NCI-H1105 (cell line): ENCODE measurements at regions not wholly inside any gene's neighbourhood (a gene's known extent, or its start where the extent isn't known, plus 50 kb on each side); places are given as distances from the start of the nearest gene placed in this dataset.

Experiments
- DNase-seq: peaks from one replicate; lab custom pipeline; 2025; lab: John Stamatoyannopoulos, UW

- no peak for DNase-seq
These were observed 143.7 kb downstream of the WSCD1 start for GRCh38 chr17:6213859-6214258.

DNA sequence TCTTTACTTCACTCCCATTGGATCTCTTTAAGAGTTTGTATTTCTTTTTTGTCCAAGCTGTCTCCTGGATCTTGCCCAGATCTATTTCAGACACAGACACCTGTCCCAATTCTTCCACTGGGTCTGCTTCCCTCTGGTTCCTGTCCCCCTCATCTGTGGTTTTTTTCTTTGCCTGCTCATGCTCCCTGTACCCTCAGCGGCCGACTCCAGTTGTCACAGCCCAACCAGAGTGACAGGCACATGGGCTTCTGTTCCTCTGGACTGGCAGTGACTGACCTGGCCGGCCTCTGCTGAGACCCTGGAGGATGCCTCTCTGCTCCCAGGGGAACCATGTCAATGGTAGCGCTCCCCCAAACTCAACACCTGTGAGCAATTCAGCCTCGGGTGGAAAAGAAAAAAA is 142.6 kb downstream of the WSCD1 start:
- no peak for DNase-seq

GRCh38 chr17:6209829-6210228 is 139.7 kb downstream of the WSCD1 start:
- no peak for DNase-seq

- no peak for DNase-seq
These were observed 138.5 kb downstream of the WSCD1 start for GRCh38 chr17:6208608-6209180.

GRCh38 chr17:6205525-6205924 is 135.3 kb downstream of the WSCD1 start:
- no peak for DNase-seq

DNA sequence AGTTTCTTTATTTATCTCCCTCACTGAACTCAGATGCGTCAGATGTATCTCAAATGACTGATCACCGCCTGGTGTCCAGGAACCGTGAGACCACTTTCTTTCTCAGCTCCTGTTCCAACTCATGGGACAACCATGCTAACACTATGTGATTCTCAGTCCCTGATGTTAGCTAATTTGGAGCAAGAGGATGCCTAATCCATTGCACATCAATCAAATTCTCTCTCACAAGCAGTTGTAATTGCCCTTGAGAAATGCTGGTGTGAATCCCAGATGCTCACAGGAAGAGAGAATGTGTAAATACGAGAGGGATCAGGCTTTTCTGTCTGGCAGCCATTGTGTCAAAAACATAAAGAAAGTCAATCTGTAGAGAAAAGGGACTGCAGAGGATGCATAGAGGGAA is 134.9 kb downstream of the WSCD1 start:
- no peak for DNase-seq

GRCh38 chr17:6204203-6204722 is 134.1 kb downstream of the WSCD1 start:
- no peak for DNase-seq

DNA sequence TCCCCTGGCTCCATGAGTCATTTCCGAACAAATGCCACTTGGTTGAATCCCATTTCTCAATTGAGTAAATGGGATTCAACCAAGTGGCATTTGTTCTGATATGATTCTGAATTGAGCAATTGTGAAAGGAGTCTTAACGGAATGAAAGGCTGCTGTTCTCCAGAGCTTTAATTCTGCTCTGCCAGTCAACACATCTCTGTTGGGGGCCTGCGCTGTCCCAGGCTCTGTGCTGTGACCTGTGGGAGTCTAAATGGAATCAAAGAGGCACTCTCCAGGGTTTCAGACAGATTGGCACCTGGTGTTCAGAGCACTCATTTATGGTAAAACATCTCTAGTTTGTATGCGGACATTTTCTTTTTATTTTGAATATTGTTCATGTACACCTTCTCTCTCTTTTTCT is 126.2 kb downstream of the WSCD1 start:
- DNase-seq, result no peak

- DNase-seq, result no peak
These were observed 124.9 kb downstream of the WSCD1 start for GRCh38 chr17:6195123-6195522.

- DNase-seq, result no peak
These were observed 121.5 kb downstream of the WSCD1 start for GRCh38 chr17:6191405-6192324.

GRCh38 chr17:6187836-6188235 is 117.7 kb downstream of the WSCD1 start:
- no peak for DNase-seq

DNA sequence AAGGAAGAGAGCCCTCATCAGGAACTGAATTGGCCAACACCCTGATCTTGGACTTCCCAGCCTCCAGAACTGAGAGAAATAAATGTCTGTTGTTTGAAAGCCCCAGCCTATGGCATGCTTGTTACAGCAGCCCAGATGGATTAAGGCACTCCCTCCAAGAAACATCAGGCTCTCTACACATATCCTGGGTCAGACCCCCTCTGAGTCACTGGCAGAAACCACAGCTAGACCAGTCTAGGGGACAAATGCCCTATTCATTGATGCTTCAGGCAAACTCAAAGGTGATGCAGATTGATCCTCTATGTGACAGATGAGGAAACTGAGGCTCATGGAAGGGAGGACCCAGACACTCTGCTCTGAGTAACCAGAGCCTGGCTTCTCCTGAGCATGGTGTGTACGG is 116.8 kb downstream of the WSCD1 start:
- no peak for DNase-seq

- DNase-seq, result no peak
These were observed 114.3 kb downstream of the WSCD1 start for GRCh38 chr17:6184508-6184907.

- DNase-seq, result no peak
These were observed 108.8 kb downstream of the WSCD1 start for GRCh38 chr17:6179017-6179416.

DNA sequence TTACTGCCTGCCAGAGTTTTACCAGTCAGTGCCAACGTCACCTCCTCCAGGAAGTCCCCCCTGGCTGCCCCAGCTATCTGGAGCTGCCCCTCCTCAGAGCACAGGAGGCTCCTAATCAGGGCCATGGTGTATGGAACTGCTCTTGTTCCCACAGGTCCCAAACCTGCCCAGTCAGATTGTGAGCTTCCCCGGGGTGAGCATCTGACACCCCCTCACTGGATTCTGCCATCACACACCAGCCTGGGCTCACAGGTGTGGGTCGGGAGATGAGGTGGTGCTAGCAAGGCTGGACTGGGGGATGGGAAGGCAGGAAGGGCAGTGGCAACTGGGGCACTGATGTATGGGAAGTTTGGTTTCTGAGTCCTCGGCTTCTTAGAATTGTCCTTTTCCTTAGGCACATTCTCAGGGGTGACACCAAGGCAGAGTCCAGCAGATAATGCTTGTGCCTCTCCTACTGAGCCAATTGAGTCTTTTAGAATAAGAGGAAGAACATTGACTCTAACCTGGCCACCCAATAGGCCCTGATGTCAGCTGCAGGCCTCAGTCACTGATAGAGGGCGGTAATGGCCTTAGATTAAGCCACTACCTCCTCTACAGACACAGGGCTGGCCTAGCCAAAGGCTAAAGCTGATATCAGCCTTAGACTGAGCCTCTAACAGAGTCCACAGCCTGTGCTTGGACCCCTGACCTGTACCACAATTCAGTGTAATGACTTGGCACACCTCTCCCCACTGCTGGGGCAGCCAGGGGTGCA is 107.9 kb downstream of the WSCD1 start:
- DNase-seq, result no peak
